B cell (primary cell): ENCODE measurements at regions not wholly inside any gene's neighbourhood (a gene's known extent, or its start where the extent isn't known, plus 50 kb on each side); places are given as distances from the start of the nearest gene placed in this dataset.

Experiments used
- ATAC-seq: fragments of 200-7000 bp; cut with Tn5 transposase; one replicate; pipeline ENCODE4 v1.10.0; 2021; ENCODE audit warnings: low read depth, mild to moderate bottlenecking, moderate number of reproducible peaks, moderate library complexity
- CTCF ChIA-PET: fragments of 350-600 bp; sonication (Branson Sonifier 250); formaldehyde crosslinking; loops from one replicate; lab custom pipeline; 2021; ENCODE audit warnings: antibody characterized with exemption, inconsistent platforms; lab: Charles Lee
- POLR2A ChIA-PET: fragments of 350-600 bp; sonication (Branson Sonifier 250); formaldehyde crosslinking; loops from one replicate; lab custom pipeline; 2021; ENCODE audit warnings: antibody characterized with exemption; lab: Charles Lee
- DNase-seq: peaks from one replicate; pipeline ENCODE4 v3.0.0; 2013
- H2AFZ ChIP-seq: 2 replicates; pipeline ENCODE4 v1.6.1; 2012; ENCODE audit warnings: mild to moderate bottlenecking, low read depth, low read length; ENCODE audit not compliant: insufficient read depth, poor library complexity, severe bottlenecking
- H3K27ac ChIP-seq, 2 donors: 1 replicate in 1 of 2; 2 replicates in 1 of 2; pipeline ENCODE4 v1.5.1; 2012 to 2013; ENCODE audit warnings: low read length in 2 of 2, mild to moderate bottlenecking in 2 of 2, moderate library complexity in 1 of 2
- H3K27me3 ChIP-seq, 4 experiments: fragments of 200-600 bp in 1 of 4; sonication (generic) in 1 of 4; replicated peaks in 1 of 4; 1 replicate in 2 of 4; 2 replicates in 2 of 4; pipeline versions ENCODE4 v1.6.1 to v1.7.0; 2013 to 2016; ENCODE audit warnings: low read length in 3 of 4, mild to moderate bottlenecking in 2 of 4, mixed read lengths in 1 of 4, moderate library complexity in 1 of 4; ENCODE audit not compliant: insufficient read depth in 4 of 4, control insufficient read depth in 3 of 4; ENCODE audit errors: control extremely low read depth in 1 of 4
- H3K36me3 ChIP-seq, 2 experiments: replicated peaks in 1 of 2; 1 replicate in 1 of 2; 2 replicates in 1 of 2; pipeline versions ENCODE4 v1.6.1 to v1.7.1; 2013; ENCODE audit warnings: low read length in 1 of 2; ENCODE audit not compliant: insufficient read depth in 2 of 2, control insufficient read depth in 1 of 2; ENCODE audit errors: control extremely low read depth in 1 of 2, extremely low read depth in 1 of 2
- H3K4me1 ChIP-seq, 2 donors: fragments of 200-600 bp in 1 of 2; sonication (generic) in 1 of 2; 1 replicate in 1 of 2; 2 replicates in 1 of 2; pipeline versions ENCODE4 v1.5.1 to v1.6.1; 2013 to 2017; ENCODE audit warnings: low read length in 2 of 2; ENCODE audit not compliant: control insufficient read depth in 2 of 2, insufficient read depth in 2 of 2
- H3K4me2 ChIP-seq: replicated peaks from 2 replicates; pipeline ENCODE3; 2012; ENCODE audit warnings: mild to moderate bottlenecking, low read depth, low read length; ENCODE audit not compliant: poor library complexity, severe bottlenecking
- H3K4me3 ChIP-seq, 5 experiments: fragments of 200-600 bp in 1 of 5; sonication (generic) in 1 of 5; 1 replicate in 3 of 5; 2 replicates in 2 of 5; pipeline versions ENCODE4 v1.5.1 to v1.7.0; 2011 to 2016; ENCODE audit warnings: low read length in 4 of 5, mild to moderate bottlenecking in 4 of 5, low read depth in 2 of 5, control low read depth in 1 of 5, moderate library complexity in 1 of 5; ENCODE audit not compliant: insufficient read depth in 1 of 5; ENCODE audit errors: control extremely low read depth in 1 of 5, extremely low read depth in 1 of 5
- H3K79me2 ChIP-seq: fragments of 200-600 bp; sonication (generic); one replicate; pipeline ENCODE4 v1.6.0; 2016; ENCODE audit warnings: low read length; ENCODE audit not compliant: control insufficient read depth, insufficient read depth
- H3K9ac ChIP-seq: fragments of 200-600 bp; sonication (generic); 2 replicates; pipeline ENCODE4 v1.6.1; 2017; ENCODE audit warnings: mild to moderate bottlenecking, low read length, moderate library complexity
- H3K9me3 ChIP-seq, 3 donors: one replicate each; pipeline versions ENCODE4 v1.6.1 to v1.7.1; 2013; ENCODE audit warnings: low read length in 2 of 3; ENCODE audit not compliant: control insufficient read depth in 2 of 3, insufficient read depth in 1 of 3; ENCODE audit errors: control extremely low read depth in 1 of 3
- H4K20me1 ChIP-seq: 2 replicates; pipeline ENCODE4 v1.6.0; 2012; ENCODE audit warnings: mild to moderate bottlenecking, low read length; ENCODE audit not compliant: insufficient read depth, control insufficient read depth, poor library complexity, severe bottlenecking
- H3K27ac Mint-ChIP-seq: one replicate; pipeline ENCODE4 v1.8.0; 2021; ENCODE audit warnings: mixed read lengths
- H3K27me3 Mint-ChIP-seq: one replicate; pipeline ENCODE4 v1.8.0; 2021; ENCODE audit warnings: mixed read lengths
- H3K4me1 Mint-ChIP-seq: one replicate; pipeline ENCODE4 v1.8.0; 2021; ENCODE audit warnings: mixed read lengths
- H3K4me3 Mint-ChIP-seq: one replicate; pipeline ENCODE4 v1.8.0; 2021; ENCODE audit warnings: mixed read lengths
- H3K9me3 Mint-ChIP-seq: one replicate; pipeline ENCODE4 v1.8.0; 2022; ENCODE audit warnings: mixed read lengths; ENCODE audit not compliant: insufficient read depth
- CTCF ChIP-seq: fragments of 200-600 bp; IDR thresholded peaks from one replicate; pipeline ENCODE4 v1.8.0; 2022; ENCODE audit warnings: antibody characterized with exemption, mild to moderate bottlenecking
- EZH2 ChIP-seq: IDR thresholded peaks from 2 replicates; pipeline ENCODE4 v1.6.1; 2012; ENCODE audit warnings: borderline replicate concordance, low read depth, mild to moderate bottlenecking, moderate library complexity, low read length; ENCODE audit not compliant: insufficient read depth, poor library complexity, severe bottlenecking
- WGBS: methylation state at CpG from one replicate; pipeline ENCODE4 v1.1.5; 2013; ENCODE audit warnings: missing lambda C conversion rate; ENCODE audit not compliant: insufficient coverage; 5-methylcytosine and 5-hydroxymethylcytosine counted together
- intact Hi-C: fragments of 100-400 bp; cut with micrococcal nuclease; formaldehyde crosslinking; loops from one replicate; pipeline ENCODE4 v1.10.0; 2022

- CTCF ChIA-PET, result no interaction called here
- no peak overlapping the region for H3K27ac Mint-ChIP-seq
- H3K9me3 Mint-ChIP-seq, result no peaks in the 10 kb centered on the region
These were observed 123.6 kb upstream of the KCNJ15 start for GRCh38 chr21:38133240-38133639.

More at GRCh38 chr21:38133240-38133639, 123.6 kb upstream of the KCNJ15 start:
- Histone ChIP-seq H3K4me3 (no peak overlapping the region), H3K9me3 (no peaks in the 10 kb centered on the region), H3K4me2 (no peak overlapping the region), H3K9ac (no peak overlapping the region), H3K27me3 (peaks cover 0 to 3% (median 0%) of the 10 kb centered on the region in 4 experiments), H3K36me3 (no peaks in the 10 kb centered on the region), H3K79me2 (no peaks in the 10 kb centered on the region), H3K4me1 (no peaks in the 10 kb centered on the region), H3K27ac (no peak overlapping the region), H4K20me1 (no peaks in the 10 kb centered on the region), H2AFZ (no peak overlapping the region)
- no CpG with 5 or more reads among the region's 3 CpGs for WGBS
- H3K27me3 Mint-ChIP-seq, result peaks cover 10% of the 10 kb centered on the region
- no peak for ATAC-seq
- no peak overlapping the region for H3K4me3 Mint-ChIP-seq
- TF ChIP-seq CTCF, result no peak
- no peak for TF ChIP-seq EZH2
- no peaks in the 10 kb centered on the region for H3K4me1 Mint-ChIP-seq
- intact Hi-C loops, result no loop called here
- POLR2A ChIA-PET, result no interaction called here
- no peak for DNase-seq
